HEK293T (cell line): ENCODE measurements at regions not wholly inside any gene's neighbourhood (a gene's known extent, or its start where the extent isn't known, plus 50 kb on each side); places are given as distances from the start of the nearest gene placed in this dataset.

Source experiments
- FOXM1 ChIP-seq: fragments of 450-650 bp; IDR thresholded peaks from 2 replicates; pipeline ENCODE4 v1.6.1; 2017; ENCODE audit warnings: mild to moderate bottlenecking, borderline replicate concordance
- SP1 ChIP-seq: fragments of 450-650 bp; IDR thresholded peaks from 2 replicates; pipeline ENCODE4 v1.6.1; 2017
- SUZ12 ChIP-seq: fragments of 450-650 bp; IDR thresholded peaks from 2 replicates; pipeline ENCODE4 v1.6.1; 2016; ENCODE audit warnings: mild to moderate bottlenecking

DNA sequence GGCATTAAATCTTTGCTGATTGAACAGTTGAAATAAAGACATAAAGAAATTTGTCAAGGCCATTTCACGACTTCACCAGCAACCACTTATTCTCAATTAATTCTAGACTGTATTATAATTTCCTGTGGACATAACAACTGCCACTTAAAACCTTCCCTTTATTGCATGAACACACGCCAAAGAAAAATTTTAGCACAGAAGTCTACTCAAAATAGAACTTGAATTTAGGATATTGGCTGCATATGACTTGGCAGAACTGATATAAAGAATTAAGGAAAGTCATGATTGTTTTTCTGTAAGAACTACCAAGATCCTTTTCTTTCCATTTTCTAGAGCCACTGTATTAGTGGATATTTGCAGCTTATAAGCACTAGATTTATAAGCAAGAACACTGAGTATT is 226.5 kb upstream of the AKR1E2 start:
- no peak for TF ChIP-seq FOXM1
- TF ChIP-seq SUZ12: no peak
- TF ChIP-seq SP1: no peak
